ENCODE measurements at regions not wholly inside any gene's neighbourhood (a gene's known extent, or its start where the extent isn't known, plus 50 kb on each side); places are given as distances from the start of the nearest gene placed in this dataset.

- no peak for DNase-seq
- in situ Hi-C loops (cut with MboI; ENCODE audit: low sequenced_read_pairs in 4 of 4) (loop anchor here in 3 of 4 donors (25.0 kb wide), 1 partner anchor 630 kb away; no protein-coding TSS in a partner anchor), intact Hi-C loops (cut with DNase I; ENCODE audit: low total_unique reads) (loop anchor here (5.0 kb wide), 1 partner anchor 630 kb away; no protein-coding TSS in a partner anchor)
- Histone ChIP-seq H3K4me1 (no peaks in the 10 kb centered on the region), H3K27ac (no peak overlapping the region), H3K27me3 (no peaks in the 10 kb centered on the region), H3K4me3 (no peak overlapping the region), H3K36me3 (no peaks in the 10 kb centered on the region), H3K9me3 (no peaks in the 10 kb centered on the region)
- no peak for TF ChIP-seq POLR2A (IDR thresholded peaks at IDR 0.05)
- TF ChIP-seq CTCF (IDR thresholded peaks at IDR 0.05 in 4 of 5, conservative IDR thresholded peaks at IDR 0.05 in 1 of 5), result no peak
- no peak for ATAC-seq
Observed at GRCh38 chr5:128842241-128842640, 123.0 kb upstream of the SLC27A6 start.

- DNase-seq (no peak), ATAC-seq (no peak)
- in situ Hi-C loops (cut with MboI; ENCODE audit: low sequenced_read_pairs in 4 of 4) (loop anchor here in 3 of 4 donors (25.0 kb wide), 1 partner anchor 632 kb away; no protein-coding TSS in a partner anchor), intact Hi-C loops (cut with DNase I; ENCODE audit: low total_unique reads) (loop anchor here (5.0 kb wide), 1 partner anchor 632 kb away; no protein-coding TSS in a partner anchor)
- TF ChIP-seq POLR2A (IDR thresholded peaks at IDR 0.05), result no peak
- peak in 1 of 5 experiments; percentile 30 for TF ChIP-seq CTCF (IDR thresholded peaks at IDR 0.05 in 4 of 5, conservative IDR thresholded peaks at IDR 0.05 in 1 of 5)
- no peaks in the 10 kb centered on the region for H3K9me3 ChIP-seq
- H3K27me3 ChIP-seq, result no peaks in the 10 kb centered on the region
- no peak overlapping the region for H3K27ac ChIP-seq
- H3K4me1 ChIP-seq, result no peaks in the 10 kb centered on the region
- H3K36me3 ChIP-seq, result no peaks in the 10 kb centered on the region
- H3K4me3 ChIP-seq, result no peak overlapping the region
Observed at GRCh38 chr5:128844354-128844923, 120.8 kb upstream of the SLC27A6 start.

GRCh38 chr5:128850049-128850448 is 115.2 kb upstream of the SLC27A6 start:
- no peak overlapping the region for H3K27ac ChIP-seq
- no peaks in the 10 kb centered on the region for H3K4me1 ChIP-seq
- TF ChIP-seq CTCF (IDR thresholded peaks at IDR 0.05 in 4 of 5, conservative IDR thresholded peaks at IDR 0.05 in 1 of 5) (no peak), POLR2A (IDR thresholded peaks at IDR 0.05) (no peak)
- H3K9me3 ChIP-seq, result no peaks in the 10 kb centered on the region
- H3K4me3 ChIP-seq, result no peak overlapping the region
- intact Hi-C loops (cut with DNase I; ENCODE audit: low total_unique reads), result no loop called here
- in situ Hi-C loops (cut with MboI; ENCODE audit: low sequenced_read_pairs in 4 of 4), result no loop called here
- H3K27me3 ChIP-seq, result no peaks in the 10 kb centered on the region
- no peaks in the 10 kb centered on the region for H3K36me3 ChIP-seq
- ATAC-seq, result no peak
- DNase-seq, result no peak

- TF ChIP-seq POLR2A (IDR thresholded peaks at IDR 0.05) (no peak), CTCF (IDR thresholded peaks at IDR 0.05 in 4 of 5, conservative IDR thresholded peaks at IDR 0.05 in 1 of 5) (no peak)
- DNase-seq (no peak), ATAC-seq (no peak)
- in situ Hi-C loops (cut with MboI; ENCODE audit: low sequenced_read_pairs in 4 of 4), result no loop called here
- Histone ChIP-seq H3K9me3 (no peaks in the 10 kb centered on the region), H3K4me3 (no peak overlapping the region), H3K27ac (no peak overlapping the region), H3K27me3 (no peaks in the 10 kb centered on the region), H3K36me3 (no peaks in the 10 kb centered on the region), H3K4me1 (no peaks in the 10 kb centered on the region)
- intact Hi-C loops (cut with DNase I; ENCODE audit: low total_unique reads), result no loop called here
Observed at GRCh38 chr5:128854931-128855330, 110.4 kb upstream of the SLC27A6 start.

Data from gastrocnemius medialis (tissue), 4 donors.